PFSK-1 (cell line): ENCODE measurements at regions not wholly inside any gene's neighbourhood (a gene's known extent, or its start where the extent isn't known, plus 50 kb on each side); places are given as distances from the start of the nearest gene placed in this dataset.

Experiments
- REST ChIP-seq, 2 experiments: IDR thresholded peaks; 2 replicates each; pipeline versions ENCODE4 v1.6.1 to v1.8.0; 2011 to 2012; ENCODE audit warnings: low read depth in 2 of 2, low read length in 2 of 2, control low read depth in 1 of 2, inconsistent platforms in 1 of 2, mild to moderate bottlenecking in 1 of 2, moderate library complexity in 1 of 2; ENCODE audit not compliant: insufficient read depth in 1 of 2
- SIN3A ChIP-seq: IDR thresholded peaks from 2 replicates; pipeline ENCODE4 v1.6.1; 2012; ENCODE audit warnings: mild to moderate bottlenecking, low read length, moderate library complexity, borderline replicate concordance; ENCODE audit not compliant: insufficient read depth

- no peak for TF ChIP-seq REST (IDR thresholded peaks at IDR 0.05; ENCODE audit: insufficient read depth in 1 of 2, low read depth in 2 of 2, low read length in 2 of 2)
- no peak for TF ChIP-seq SIN3A
Observed at GRCh38 chr15:62363913-62364312, 198.8 kb upstream of the C2CD4B start.
